Tibial nerve (tissue), 4 donors: ENCODE measurements at regions not wholly inside any gene's neighbourhood (a gene's known extent, or its start where the extent isn't known, plus 50 kb on each side); places are given as distances from the start of the nearest gene placed in this dataset.

Source experiments
- DNase-seq, 2 donors: peaks; one replicate each; pipeline ENCODE4 v3.0.0-alpha.2; 2019; ENCODE audit warnings: low spot score in 2 of 2
- H3K27ac ChIP-seq, 4 donors: fragments of 200-600 bp; sonication (generic) in 3 of 4; one replicate each; pipeline ENCODE4 v1.5.1; 2017 to 2019; ENCODE audit warnings: mild to moderate bottlenecking in 1 of 4
- H3K27me3 ChIP-seq, 2 donors: fragments of 200-600 bp; sonication (generic) in 1 of 2; one replicate each; pipeline versions ENCODE4 v1.5.1 to v1.6.0; 2017 to 2019
- H3K36me3 ChIP-seq, 3 donors: fragments of 200-600 bp; sonication (generic); one replicate each; pipeline ENCODE4 v1.5.1; 2018 to 2019
- H3K4me1 ChIP-seq, 4 donors: fragments of 200-600 bp; sonication (generic) in 3 of 4; one replicate each; pipeline ENCODE4 v1.5.1; 2017 to 2019
- H3K4me3 ChIP-seq, 4 donors: fragments of 200-600 bp; sonication (generic) in 3 of 4; one replicate each; pipeline ENCODE4 v1.5.1; 2017 to 2019; ENCODE audit warnings: mild to moderate bottlenecking in 1 of 4, moderate library complexity in 1 of 4
- H3K9me3 ChIP-seq, 4 donors: fragments of 200-600 bp; sonication (generic) in 3 of 4; one replicate each; pipeline ENCODE4 v1.5.1; 2017 to 2019
- CTCF ChIP-seq, 5 experiments: fragments of 200-600 bp in 3 of 5; fragments of 450-650 bp in 2 of 5; sonication (generic) in 3 of 5; IDR thresholded peaks; one replicate each; pipeline ENCODE4 v1.5.1; 2016 to 2019; ENCODE audit warnings: antibody characterized with exemption in 5 of 5, mild to moderate bottlenecking in 3 of 5, moderate library complexity in 2 of 5
- EP300 ChIP-seq, 2 donors: sonication (generic); formaldehyde crosslinking; IDR thresholded peaks; one replicate each; pipeline ENCODE4 v1.6.1; 2017; ENCODE audit warnings: antibody characterized with exemption in 2 of 2, mild to moderate bottlenecking in 1 of 2
- POLR2A ChIP-seq, 2 donors: fragments of 450-650 bp; IDR thresholded peaks; one replicate each; pipeline ENCODE4 v1.6.1; 2017; ENCODE audit warnings: antibody characterized with exemption in 2 of 2, mild to moderate bottlenecking in 2 of 2, moderate library complexity in 2 of 2
- WGBS, 2 donors: methylation state at CpG; one replicate each; pipeline ENCODE4 v1.1.5; 2018; 5-methylcytosine and 5-hydroxymethylcytosine counted together

DNA sequence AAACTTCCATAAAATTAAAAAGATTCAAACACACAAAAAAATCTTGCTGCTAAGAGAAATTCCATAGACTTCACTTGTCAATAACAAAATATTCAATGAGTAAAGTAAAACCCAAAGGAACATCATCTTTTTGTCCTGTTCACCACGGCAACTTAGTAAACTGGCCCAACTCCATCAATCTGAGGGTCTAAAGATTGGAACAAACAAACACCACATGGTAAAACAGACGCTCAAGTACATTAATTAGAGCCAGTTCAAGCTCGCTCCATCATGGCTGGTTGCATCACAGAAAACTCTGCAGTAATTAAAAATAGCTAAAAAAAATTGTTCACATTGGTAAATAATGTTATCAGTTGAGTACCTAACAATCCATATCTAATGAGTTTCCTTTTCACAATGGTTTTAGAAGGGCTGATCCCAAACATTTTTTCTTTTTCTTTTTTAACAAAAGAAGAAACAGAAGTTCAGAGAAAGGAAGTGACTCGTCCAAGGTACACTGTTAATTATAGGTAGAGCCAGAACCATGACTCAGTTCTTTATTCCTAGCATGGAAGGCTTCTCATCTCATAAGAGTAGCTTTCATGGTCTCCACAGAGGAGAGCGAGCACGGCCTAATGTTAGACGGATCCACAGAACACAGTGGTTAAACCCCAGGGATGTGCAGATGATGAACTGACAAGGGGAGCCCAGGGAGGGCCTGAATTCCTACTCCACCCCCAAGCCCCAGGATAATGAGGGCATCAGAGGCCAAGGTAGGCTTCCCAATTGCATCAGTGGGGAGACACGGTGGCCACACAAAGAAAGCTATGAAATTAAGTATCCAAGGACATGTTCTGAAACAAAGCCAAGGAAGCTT lies 79.2 kb upstream of the ARHGEF3 start:
- H3K4me3 ChIP-seq: no peak overlapping the region
- TF ChIP-seq POLR2A (IDR thresholded peaks at IDR 0.05) (no peak), EP300 (IDR thresholded peaks at IDR 0.05) (no peak), CTCF (IDR thresholded peaks at IDR 0.05) (no peak)
- no peaks in the 10 kb centered on the region for H3K9me3 ChIP-seq
- H3K27me3 ChIP-seq: no peaks in the 10 kb centered on the region
- no peak overlapping the region for H3K27ac ChIP-seq
- 92% methylated on average over 8 of the region's 8 CpGs for WGBS, 2 donors
- H3K36me3 ChIP-seq: no peaks in the 10 kb centered on the region
- no peak for DNase-seq
- H3K4me1 ChIP-seq: no peaks in the 10 kb centered on the region

GRCh38 chr3:56879436-56880215 lies 77.9 kb upstream of the ARHGEF3 start:
- TF ChIP-seq POLR2A (IDR thresholded peaks at IDR 0.05) (no peak), EP300 (IDR thresholded peaks at IDR 0.05) (peak in 1 of 2 donors; percentile 33)
- H3K4me1 ChIP-seq: no peaks in the 10 kb centered on the region
- no peak for DNase-seq
- H3K9me3 ChIP-seq: no peaks in the 10 kb centered on the region
- H3K27ac ChIP-seq: no peak overlapping the region
- WGBS, 2 donors: 50 to 66% methylated on average over 3 of the region's 3 CpGs
- no peaks in the 10 kb centered on the region for H3K27me3 ChIP-seq
- H3K36me3 ChIP-seq: no peaks in the 10 kb centered on the region
- no peak overlapping the region for H3K4me3 ChIP-seq

GRCh38 chr3:56878074-56878473 lies 76.3 kb upstream of the ARHGEF3 start:
- Histone ChIP-seq H3K27ac (no peak overlapping the region), H3K9me3 (no peaks in the 10 kb centered on the region), H3K36me3 (no peaks in the 10 kb centered on the region), H3K4me1 (no peaks in the 10 kb centered on the region), H3K27me3 (no peaks in the 10 kb centered on the region), H3K4me3 (no peak overlapping the region)
- 31 to 51% methylated on average over 8 of the region's 8 CpGs for WGBS, 2 donors
- DNase-seq: no peak
- no peak for TF ChIP-seq CTCF (IDR thresholded peaks at IDR 0.05)
- TF ChIP-seq EP300 (IDR thresholded peaks at IDR 0.05): no peak
- TF ChIP-seq POLR2A (IDR thresholded peaks at IDR 0.05): no peak

DNA sequence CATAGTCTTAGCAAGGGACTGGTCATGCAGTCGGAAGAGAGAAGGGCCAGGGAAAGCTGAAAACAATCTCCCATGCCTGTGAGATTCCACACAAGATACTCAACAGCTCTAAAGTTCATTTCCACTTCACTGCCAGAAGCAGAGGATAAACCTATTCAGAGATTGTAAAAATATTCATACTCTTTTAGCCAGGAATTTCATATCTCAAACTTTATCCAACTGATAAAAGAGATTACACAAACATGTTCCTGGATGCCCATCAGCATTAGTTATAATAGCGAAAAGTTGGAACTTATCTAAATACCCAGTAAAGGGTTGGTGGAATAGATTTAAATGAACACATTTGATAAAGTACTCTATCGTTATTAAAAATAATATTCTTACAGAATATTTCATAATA lies 75.2 kb upstream of the ARHGEF3 start:
- Histone ChIP-seq H3K9me3 (no peaks in the 10 kb centered on the region), H3K4me3 (no peak overlapping the region), H3K36me3 (no peaks in the 10 kb centered on the region), H3K27me3 (no peaks in the 10 kb centered on the region), H3K27ac (no peak overlapping the region), H3K4me1 (no peaks in the 10 kb centered on the region)
- WGBS, 2 donors: 64 to 70% methylated on average over 3 of the region's 3 CpGs
- TF ChIP-seq CTCF (IDR thresholded peaks at IDR 0.05) (no peak), POLR2A (IDR thresholded peaks at IDR 0.05) (no peak), EP300 (IDR thresholded peaks at IDR 0.05) (no peak)
- no peak for DNase-seq

DNA sequence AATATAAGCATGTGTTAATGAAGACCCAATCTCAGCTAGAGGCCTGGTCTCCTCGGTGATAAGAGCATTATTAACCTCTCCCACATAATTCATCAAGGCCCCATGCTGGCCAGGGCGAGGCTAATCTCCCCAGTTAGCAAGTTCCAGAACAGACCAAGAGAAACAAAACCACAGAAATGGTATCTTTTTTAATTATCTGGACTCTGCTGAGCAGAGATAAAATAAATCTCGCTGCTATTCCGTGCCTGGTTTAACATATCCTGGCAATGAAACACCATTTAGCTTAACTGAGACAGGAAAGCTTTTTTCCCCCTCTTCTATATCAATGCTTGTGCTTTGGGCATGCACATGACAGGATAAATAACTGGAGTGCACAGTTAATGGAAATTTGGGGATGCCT lies 72.5 kb upstream of the ARHGEF3 start:
- 81 to 83% methylated on average over 4 of the region's 4 CpGs for WGBS, 2 donors
- H3K27me3 ChIP-seq: no peaks in the 10 kb centered on the region
- TF ChIP-seq POLR2A (IDR thresholded peaks at IDR 0.05): no peak
- TF ChIP-seq EP300 (IDR thresholded peaks at IDR 0.05): no peak
- no peak for TF ChIP-seq CTCF (IDR thresholded peaks at IDR 0.05)

More for the DNA sequence above, 72.5 kb upstream of the ARHGEF3 start:
- H3K27ac ChIP-seq: no peak overlapping the region
- no peak overlapping the region for H3K4me3 ChIP-seq
- no peaks in the 10 kb centered on the region for H3K36me3 ChIP-seq
- DNase-seq: no peak
- H3K4me1 ChIP-seq: no peaks in the 10 kb centered on the region
- H3K9me3 ChIP-seq: no peaks in the 10 kb centered on the region
